HFFc6 (cell line): ENCODE measurements at regions not wholly inside any gene's neighbourhood (a gene's known extent, or its start where the extent isn't known, plus 50 kb on each side); places are given as distances from the start of the nearest gene placed in this dataset.

Source experiments
- DNase-seq: peaks from one replicate; pipeline ENCODE4 v3.0.0-alpha.2; 2018
- H3K27ac Mint-ChIP-seq: 2 replicates; pipeline ENCODE4 v1.8.0; 2020; ENCODE audit warnings: mild to moderate bottlenecking, mixed read lengths
- H3K27me3 Mint-ChIP-seq: 2 replicates; pipeline ENCODE4 v1.8.0; 2021; ENCODE audit warnings: mild to moderate bottlenecking, moderate library complexity, mixed read lengths; ENCODE audit not compliant: insufficient read depth
- H3K36me3 Mint-ChIP-seq: 2 replicates; pipeline ENCODE4 v1.8.0; 2021; ENCODE audit warnings: low read depth, mixed read lengths
- H3K4me1 Mint-ChIP-seq: 2 replicates; pipeline ENCODE4 v1.8.0; 2020; ENCODE audit warnings: low read depth, mixed read lengths
- H3K4me3 Mint-ChIP-seq: 2 replicates; pipeline ENCODE4 v1.8.0; 2020; ENCODE audit warnings: mild to moderate bottlenecking, moderate library complexity, mixed read lengths
- H3K9me3 Mint-ChIP-seq: 2 replicates; pipeline ENCODE4 v1.8.0; 2020; ENCODE audit warnings: mild to moderate bottlenecking, mixed read lengths
- CTCF ChIP-seq: fragments of 200-600 bp; sonication (generic); IDR thresholded peaks from 2 replicates; pipeline ENCODE4 v1.5.0; 2021; ENCODE audit warnings: antibody characterized with exemption, mild to moderate bottlenecking

GRCh38 chr1:34619256-34619655 is 135.6 kb upstream of the GJB5 start:
- Mint-ChIP-seq H3K36me3 (peaks cover under 1% of the 10 kb centered on the region; the same call in 1 of the 2 replicates), H3K27me3 (peaks cover 4% of the 10 kb centered on the region), H3K27ac (no peak overlapping the region), H3K9me3 (peaks cover 55% of the 10 kb centered on the region), H3K4me1 (no peaks in the 10 kb centered on the region), H3K4me3 (no peak overlapping the region)
- TF ChIP-seq CTCF, result no peak
- DNase-seq, result no peak

DNA sequence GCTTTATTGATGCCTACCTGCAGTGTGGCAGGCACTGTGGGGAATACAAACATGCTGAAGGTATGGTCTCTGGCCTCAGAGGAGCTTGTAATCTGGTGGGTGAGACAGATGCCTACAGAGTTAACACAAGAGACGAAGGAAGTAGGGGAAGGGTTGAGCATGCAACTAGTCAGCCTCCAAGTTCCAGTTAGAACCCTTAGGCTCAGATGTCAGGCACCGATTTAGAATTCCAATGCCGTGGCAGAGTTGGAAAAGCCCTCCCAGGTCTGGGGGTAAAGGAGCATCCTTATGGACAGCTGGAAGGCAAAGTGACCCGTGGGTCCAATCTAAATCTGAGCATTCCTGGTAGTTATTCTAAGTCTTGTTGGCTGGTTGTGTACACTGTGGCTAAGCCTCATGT is 132.9 kb upstream of the GJB5 start:
- H3K9me3 Mint-ChIP-seq, result peaks cover 44% of the 10 kb centered on the region
- no peaks in the 10 kb centered on the region for H3K36me3 Mint-ChIP-seq
- H3K27ac Mint-ChIP-seq, result no peak overlapping the region
- no peaks in the 10 kb centered on the region for H3K4me1 Mint-ChIP-seq
- no peak overlapping the region for H3K4me3 Mint-ChIP-seq
- H3K27me3 Mint-ChIP-seq, result peaks cover 4% of the 10 kb centered on the region
- no peak for TF ChIP-seq CTCF
- DNase-seq, result no peak

- Mint-ChIP-seq H3K4me1 (no peaks in the 10 kb centered on the region), H3K36me3 (no peaks in the 10 kb centered on the region), H3K4me3 (no peak overlapping the region), H3K9me3 (peaks cover 45% of the 10 kb centered on the region), H3K27me3 (peaks cover 2% of the 10 kb centered on the region; the same call in 1 of the 2 replicates), H3K27ac (no peak overlapping the region)
- no peak for DNase-seq
- TF ChIP-seq CTCF, result no peak
These were observed 129.3 kb upstream of the GJB5 start for GRCh38 chr1:34625521-34626015.

DNA sequence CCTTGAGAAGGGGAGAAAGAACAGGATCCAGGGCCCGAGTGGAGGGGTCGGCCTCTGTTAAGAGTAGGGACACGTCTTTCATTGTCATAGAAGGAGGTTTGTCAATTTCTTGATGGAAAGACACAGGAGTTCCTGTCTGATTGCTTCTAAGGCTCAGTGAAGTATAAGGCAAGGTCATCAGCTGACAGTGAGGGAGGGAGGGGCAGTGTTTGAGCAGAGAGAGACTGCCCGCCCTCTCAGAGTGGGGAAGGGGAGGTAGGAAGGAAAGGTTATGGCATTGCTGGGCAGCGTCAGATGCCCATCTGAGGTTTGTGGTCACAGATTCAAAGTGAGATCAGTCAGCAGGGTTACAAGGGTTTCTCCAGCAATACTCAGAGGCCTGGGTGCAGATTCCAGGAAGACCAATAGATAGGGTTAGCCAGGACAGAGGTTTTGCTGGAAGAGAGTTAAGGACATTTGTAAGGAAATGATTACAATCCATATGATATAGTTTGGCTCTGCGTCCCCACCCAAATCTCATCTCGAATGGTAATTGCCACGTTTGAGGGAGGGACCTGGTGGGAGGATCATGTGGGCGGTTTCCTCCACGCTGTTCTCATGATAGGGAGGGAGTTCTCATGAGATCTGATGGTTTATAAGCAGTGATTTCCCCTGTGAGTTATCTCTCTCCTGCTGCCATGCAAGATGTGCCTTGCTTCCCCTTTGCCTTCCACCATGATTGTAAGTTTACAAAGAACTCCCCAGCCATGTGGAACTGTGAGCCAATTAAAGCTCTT is 127.2 kb upstream of the GJB5 start:
- Mint-ChIP-seq H3K4me3 (no peak overlapping the region), H3K9me3 (peaks cover 37% of the 10 kb centered on the region), H3K27ac (no peak overlapping the region), H3K27me3 (0 out of 2 replicates have a peak, but pooled peaks cover 2% of the 10 kb centered on the region), H3K36me3 (no peaks in the 10 kb centered on the region), H3K4me1 (no peaks in the 10 kb centered on the region)
- no peak for DNase-seq
- TF ChIP-seq CTCF, result no peak

- no peak for TF ChIP-seq CTCF
These were observed 123.7 kb upstream of the GJB5 start for GRCh38 chr1:34631126-34631525.

More at GRCh38 chr1:34631126-34631525, 123.7 kb upstream of the GJB5 start:
- Mint-ChIP-seq H3K36me3 (no peaks in the 10 kb centered on the region), H3K4me1 (no peaks in the 10 kb centered on the region), H3K9me3 (peaks cover 22% of the 10 kb centered on the region), H3K4me3 (no peak overlapping the region), H3K27me3 (0 out of 2 replicates have a peak, but pooled peaks cover 2% of the 10 kb centered on the region), H3K27ac (no peak overlapping the region)
- DNase-seq, result no peak
